ENCODE measurements at regions not wholly inside any gene's neighbourhood (a gene's known extent, or its start where the extent isn't known, plus 50 kb on each side); places are given as distances from the start of the nearest gene placed in this dataset.

DNA sequence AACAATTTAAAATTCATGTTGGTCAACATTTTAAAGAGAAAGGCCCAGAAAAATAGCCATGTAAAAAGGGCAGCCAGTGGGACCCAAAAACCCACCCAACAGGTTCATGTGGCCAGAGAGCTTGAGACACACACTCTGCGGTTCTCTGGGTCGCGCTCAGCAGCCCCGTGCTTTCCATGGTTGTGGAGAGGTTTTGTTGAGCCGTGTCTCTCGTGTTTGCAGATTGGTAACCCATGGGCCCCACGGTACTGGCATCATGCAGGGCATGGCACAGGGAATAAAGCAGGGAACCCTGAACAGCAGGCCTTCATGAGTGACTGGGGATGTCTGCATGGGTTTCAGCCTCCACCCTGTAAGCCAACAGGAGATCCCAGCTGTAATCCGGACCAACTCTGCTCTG, 127.7 kb upstream of the CST7 start:
- ATAC-seq = no peak
- CTCF ChIA-PET = no interaction called here
- peaks cover 8% of the 10 kb centered on the region for H3K27me3 ChIP-seq (ENCODE audit: control insufficient read depth, insufficient read depth, low read length)
- H3K9me3 ChIP-seq (ENCODE audit: control insufficient read depth, insufficient read depth, low read depth, low read length) = no peaks in the 10 kb centered on the region
- no peaks in the 10 kb centered on the region for H3K36me3 ChIP-seq (ENCODE audit: control insufficient read depth, insufficient read depth, low read length)
- no peak overlapping the region for H3K4me3 ChIP-seq (ENCODE audit: low read depth in 2 of 2, low read length in 2 of 2)
- no peaks in the 10 kb centered on the region for H3K4me1 ChIP-seq (ENCODE audit: control insufficient read depth, insufficient read depth, low read length)
- intact Hi-C loops (cut with micrococcal nuclease; ENCODE audit: unreplicated experiment) = no loop called here
- in situ Hi-C loops (cut with HindIII; ENCODE audit: low pct_unique_long_range_greater_than_20kb, low sequenced_read_pairs) = no loop called here
- TF ChIP-seq POLR2AphosphoS5 (IDR thresholded peaks at IDR 0.05; ENCODE audit: low read depth, low read length) (no peak), TCF7L2 (IDR thresholded peaks at IDR 0.05; ENCODE audit: low read depth, low read length) (no peak), SIN3A (IDR thresholded peaks at IDR 0.05; ENCODE audit: borderline replicate concordance, insufficient read depth, low read depth, low read length) (no peak)
- TF ChIP-seq, protein P1, sequence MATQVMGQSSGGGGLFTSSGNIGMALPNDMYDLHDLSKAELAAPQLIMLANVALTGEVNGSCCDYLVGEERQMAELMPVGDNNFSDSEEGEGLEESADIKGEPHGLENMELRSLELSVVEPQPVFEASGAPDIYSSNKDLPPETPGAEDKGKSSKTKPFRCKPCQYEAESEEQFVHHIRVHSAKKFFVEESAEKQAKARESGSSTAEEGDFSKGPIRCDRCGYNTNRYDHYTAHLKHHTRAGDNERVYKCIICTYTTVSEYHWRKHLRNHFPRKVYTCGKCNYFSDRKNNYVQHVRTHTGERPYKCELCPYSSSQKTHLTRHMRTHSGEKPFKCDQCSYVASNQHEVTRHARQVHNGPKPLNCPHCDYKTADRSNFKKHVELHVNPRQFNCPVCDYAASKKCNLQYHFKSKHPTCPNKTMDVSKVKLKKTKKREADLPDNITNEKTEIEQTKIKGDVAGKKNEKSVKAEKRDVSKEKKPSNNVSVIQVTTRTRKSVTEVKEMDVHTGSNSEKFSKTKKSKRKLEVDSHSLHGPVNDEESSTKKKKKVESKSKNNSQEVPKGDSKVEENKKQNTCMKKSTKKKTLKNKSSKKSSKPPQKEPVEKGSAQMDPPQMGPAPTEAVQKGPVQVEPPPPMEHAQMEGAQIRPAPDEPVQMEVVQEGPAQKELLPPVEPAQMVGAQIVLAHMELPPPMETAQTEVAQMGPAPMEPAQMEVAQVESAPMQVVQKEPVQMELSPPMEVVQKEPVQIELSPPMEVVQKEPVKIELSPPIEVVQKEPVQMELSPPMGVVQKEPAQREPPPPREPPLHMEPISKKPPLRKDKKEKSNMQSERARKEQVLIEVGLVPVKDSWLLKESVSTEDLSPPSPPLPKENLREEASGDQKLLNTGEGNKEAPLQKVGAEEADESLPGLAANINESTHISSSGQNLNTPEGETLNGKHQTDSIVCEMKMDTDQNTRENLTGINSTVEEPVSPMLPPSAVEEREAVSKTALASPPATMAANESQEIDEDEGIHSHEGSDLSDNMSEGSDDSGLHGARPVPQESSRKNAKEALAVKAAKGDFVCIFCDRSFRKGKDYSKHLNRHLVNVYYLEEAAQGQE (IDR thresholded peaks at IDR 0.05; ENCODE audit: insufficient read depth in 1 of 2, low read depth in 2 of 2, low read length in 1 of 2) = no peak
- TF ChIP-seq, protein P2, sequence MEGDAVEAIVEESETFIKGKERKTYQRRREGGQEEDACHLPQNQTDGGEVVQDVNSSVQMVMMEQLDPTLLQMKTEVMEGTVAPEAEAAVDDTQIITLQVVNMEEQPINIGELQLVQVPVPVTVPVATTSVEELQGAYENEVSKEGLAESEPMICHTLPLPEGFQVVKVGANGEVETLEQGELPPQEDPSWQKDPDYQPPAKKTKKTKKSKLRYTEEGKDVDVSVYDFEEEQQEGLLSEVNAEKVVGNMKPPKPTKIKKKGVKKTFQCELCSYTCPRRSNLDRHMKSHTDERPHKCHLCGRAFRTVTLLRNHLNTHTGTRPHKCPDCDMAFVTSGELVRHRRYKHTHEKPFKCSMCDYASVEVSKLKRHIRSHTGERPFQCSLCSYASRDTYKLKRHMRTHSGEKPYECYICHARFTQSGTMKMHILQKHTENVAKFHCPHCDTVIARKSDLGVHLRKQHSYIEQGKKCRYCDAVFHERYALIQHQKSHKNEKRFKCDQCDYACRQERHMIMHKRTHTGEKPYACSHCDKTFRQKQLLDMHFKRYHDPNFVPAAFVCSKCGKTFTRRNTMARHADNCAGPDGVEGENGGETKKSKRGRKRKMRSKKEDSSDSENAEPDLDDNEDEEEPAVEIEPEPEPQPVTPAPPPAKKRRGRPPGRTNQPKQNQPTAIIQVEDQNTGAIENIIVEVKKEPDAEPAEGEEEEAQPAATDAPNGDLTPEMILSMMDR (IDR thresholded peaks at IDR 0.05) = no peak
- no peak overlapping the region for H3K27ac ChIP-seq (ENCODE audit: low read length)
- no TSS peak for BruUV-seq (replicated peaks)
- POLR2A ChIA-PET = no interaction called here
- no peak for DNase-seq (ENCODE audit: low read depth, low spot score)

DNA sequence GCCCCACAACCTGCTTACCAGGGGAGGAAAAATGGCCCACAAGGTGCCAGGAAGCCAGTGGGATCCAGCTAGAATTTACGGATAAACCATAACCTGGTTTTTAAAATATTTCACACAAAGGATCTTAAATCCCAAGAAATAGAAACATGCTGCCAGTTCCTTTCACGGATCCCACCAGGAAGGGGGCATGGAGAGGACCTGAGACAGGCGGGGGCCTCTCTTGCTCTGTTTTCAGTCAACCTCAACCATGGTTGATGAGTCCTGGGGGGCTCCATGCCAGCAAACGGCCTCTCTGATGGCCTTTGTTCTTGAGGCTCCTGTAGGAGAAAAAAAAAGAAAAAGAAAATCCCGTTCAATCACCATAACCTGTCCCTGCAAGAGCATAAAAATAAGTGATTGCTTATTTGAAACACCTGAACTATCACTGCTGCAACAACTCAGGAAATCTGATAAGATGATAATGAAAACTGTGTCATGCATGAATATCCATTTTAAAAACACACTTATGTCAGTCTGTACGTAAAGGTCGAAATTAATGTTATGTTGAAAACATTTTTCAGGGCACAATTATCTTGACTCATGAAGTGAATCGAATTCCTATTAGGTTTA, 125.8 kb upstream of the CST7 start:
- no peaks in the 10 kb centered on the region for H3K9me3 ChIP-seq (ENCODE audit: control insufficient read depth, insufficient read depth, low read depth, low read length)
- in situ Hi-C loops (cut with HindIII; ENCODE audit: low pct_unique_long_range_greater_than_20kb, low sequenced_read_pairs) (no loop called here), intact Hi-C loops (cut with micrococcal nuclease; ENCODE audit: unreplicated experiment) (no loop called here)
- ChIA-PET POLR2A (no interaction called here), CTCF (no interaction called here)
- H3K4me1 ChIP-seq (ENCODE audit: control insufficient read depth, insufficient read depth, low read length) = no peaks in the 10 kb centered on the region
- ATAC-seq (no peak), DNase-seq (ENCODE audit: low read depth, low spot score) (no peak)
- TF ChIP-seq, protein P1 (IDR thresholded peaks at IDR 0.05; ENCODE audit: insufficient read depth in 1 of 2, low read depth in 2 of 2, low read length in 1 of 2) = no peak
- TF ChIP-seq SIN3A (IDR thresholded peaks at IDR 0.05; ENCODE audit: borderline replicate concordance, insufficient read depth, low read depth, low read length) (no peak), POLR2AphosphoS5 (IDR thresholded peaks at IDR 0.05; ENCODE audit: low read depth, low read length) (no peak), TCF7L2 (IDR thresholded peaks at IDR 0.05; ENCODE audit: low read depth, low read length) (no peak)
- TF ChIP-seq, protein P2 (IDR thresholded peaks at IDR 0.05) = no peak
- no peak overlapping the region for H3K27ac ChIP-seq (ENCODE audit: low read length)
- no TSS peak for BruUV-seq (replicated peaks)
- H3K4me3 ChIP-seq (ENCODE audit: low read depth in 2 of 2, low read length in 2 of 2) = no peak overlapping the region
- H3K36me3 ChIP-seq (ENCODE audit: control insufficient read depth, insufficient read depth, low read length) = no peaks in the 10 kb centered on the region
- peaks cover 7% of the 10 kb centered on the region for H3K27me3 ChIP-seq (ENCODE audit: control insufficient read depth, insufficient read depth, low read length)
